K562 (cell line): ENCODE measurements at regions not wholly inside any gene's neighbourhood (a gene's known extent, or its start where the extent isn't known, plus 50 kb on each side); places are given as distances from the start of the nearest gene placed in this dataset.

ENCODE experiments used
- ATAC-seq: fragments of 200-7000 bp; cut with Tn5 transposase; 3 replicates; pipeline ENCODE4 v1.9.1; 2020; ENCODE audit warnings: moderate library complexity
- BruUV-seq: library from RNA; stranded (reverse); fragments of 400-500 nt; replicated peaks from 2 replicates; lab custom pipeline; 2021; lab: Mats Ljungman, UMichigan
- CTCF ChIA-PET: fragments of 300-600 bp; formaldehyde crosslinking; extraction: SDS; loops from one replicate; lab custom pipeline; 2021; ENCODE audit warnings: low intra/inter-chr PET ratio; lab: Yijun Ruan, JAX
- POLR2A ChIA-PET: fragments of 300-600, 350-650 bp; sonication (Branson Sonifier 250); formaldehyde crosslinking; extraction: SDS; loops from one replicate; lab custom pipeline; 2021; ENCODE audit warnings: antibody characterized with exemption, inconsistent platforms; lab: Yijun Ruan, JAX
- DNase-seq, 4 experiments: peaks; one replicate each; pipeline versions ENCODE4 v3.0.0 to v3.0.0-alpha.2; 2011 to 2018; ENCODE audit warnings: low spot score in 3 of 4, mixed read lengths in 3 of 4; ENCODE audit errors: extremely low read depth in 1 of 4
- FAIRE-seq: peaks from 2 replicates; lab custom pipeline; 2011; peaks lifted over from hg19 to GRCh38; lab: Jason Lieb, UNC
- H2AFZ ChIP-seq: 2 replicates; pipeline ENCODE4 v1.6.0; 2011; ENCODE audit warnings: low read depth, low read length, control low read depth, inconsistent platforms
- H3K27ac ChIP-seq: fragments of 200-600 bp; 3 replicates; pipeline ENCODE4 v1.8.0; 2011; ENCODE audit warnings: low read depth, mild to moderate bottlenecking, control low read depth, inconsistent platforms, low read length, moderate library complexity, mixed read lengths; ENCODE audit errors: extremely low read depth
- H3K27me3 ChIP-seq, 2 experiments: fragments of 300-600 bp in 1 of 2; 2 replicates in 1 of 2; 3 replicates in 1 of 2; pipeline versions ENCODE4 v1.6.0 to v1.8.0; 2011; ENCODE audit warnings: inconsistent platforms in 2 of 2, low read length in 2 of 2, mild to moderate bottlenecking in 1 of 2, mixed read lengths in 1 of 2, moderate library complexity in 1 of 2; ENCODE audit not compliant: control insufficient read depth in 2 of 2, insufficient read depth in 2 of 2
- H3K36me3 ChIP-seq: fragments of 300-600 bp; 3 replicates; pipeline ENCODE4 v1.8.0; 2011; ENCODE audit warnings: mild to moderate bottlenecking, low read length, inconsistent platforms; ENCODE audit not compliant: control insufficient read depth, insufficient read depth
- H3K4me1 ChIP-seq, 2 experiments: fragments of 200-600 bp in 1 of 2; replicated peaks in 1 of 2; 2 replicates in 1 of 2; 3 replicates in 1 of 2; pipeline versions ENCODE4 v1.5.1 to v1.8.0; 2011; ENCODE audit warnings: inconsistent platforms in 2 of 2, low read length in 2 of 2, mild to moderate bottlenecking in 1 of 2, mixed read lengths in 1 of 2, moderate library complexity in 1 of 2; ENCODE audit not compliant: control insufficient read depth in 2 of 2, insufficient read depth in 2 of 2
- H3K4me2 ChIP-seq: 2 replicates; pipeline ENCODE4 v1.6.1; 2011; ENCODE audit warnings: low read length, control low read depth, inconsistent platforms, mixed read lengths; ENCODE audit not compliant: insufficient read depth
- H3K4me3 ChIP-seq: fragments of 200-600 bp; sonication (generic), shearing (Covaris generic); 2 replicates; pipeline ENCODE4 v1.5.1; 2016; ENCODE audit warnings: control low read depth, inconsistent platforms
- H3K79me2 ChIP-seq: fragments of 200-600 bp; 3 replicates; pipeline ENCODE4 v1.8.0; 2011; ENCODE audit warnings: low read length, inconsistent platforms; ENCODE audit not compliant: control insufficient read depth, insufficient read depth
- H3K9ac ChIP-seq, 2 experiments: 2 replicates each; pipeline versions ENCODE4 v1.6.0 to v1.6.1; 2011; ENCODE audit warnings: low read depth in 2 of 2, low read length in 2 of 2, control low read depth in 1 of 2, inconsistent platforms in 1 of 2, mild to moderate bottlenecking in 1 of 2, mixed read lengths in 1 of 2; ENCODE audit not compliant: insufficient read depth in 1 of 2
- H3K9me1 ChIP-seq: one replicate; pipeline ENCODE4 v1.6.0; 2011; ENCODE audit warnings: inconsistent platforms, mild to moderate bottlenecking, low read length, moderate library complexity; ENCODE audit not compliant: control insufficient read depth, insufficient read depth
- H3K9me3 ChIP-seq: replicated peaks from 2 replicates; pipeline ENCODE4 v1.5.1; 2011; ENCODE audit warnings: low read depth, low read length, inconsistent platforms; ENCODE audit not compliant: control insufficient read depth, insufficient read depth
- H4K20me1 ChIP-seq: replicated peaks from 2 replicates; pipeline ENCODE4 v1.6.1; 2011; ENCODE audit warnings: low read length, inconsistent platforms, mixed read lengths; ENCODE audit not compliant: control insufficient read depth, insufficient read depth
- CREB3 ChIP-seq: fragments of 450-650 bp; conservative IDR thresholded peaks from 2 replicates; pipeline ENCODE4 v1.6.1; 2016; ENCODE audit warnings: missing genetic modification characterization, low read depth, mild to moderate bottlenecking, missing compliant biosample characterization, moderate library complexity
- ESRRB ChIP-seq: fragments of 250-450 bp; sonication (Bioruptor Pico); IDR thresholded peaks from 2 replicates; pipeline ENCODE4 v1.5.0; 2020; ENCODE audit warnings: mild to moderate bottlenecking, moderate library complexity, borderline replicate concordance
- FOXJ2 ChIP-seq: fragments of 200-800 bp; sonication (Bioruptor generic); IDR thresholded peaks from 2 replicates; pipeline ENCODE4 v1.6.1; 2016; ENCODE audit warnings: missing genetic modification characterization, missing compliant biosample characterization
- GATAD2A ChIP-seq: fragments of 450-650 bp; IDR thresholded peaks from 2 replicates; pipeline ENCODE4 v1.6.1; 2017
- HNRNPLL ChIP-seq: fragments of 200-400 bp; formaldehyde crosslinking; IDR thresholded peaks from 2 replicates; pipeline ENCODE4 v1.6.1; 2017; ENCODE audit warnings: low read length, low read depth, mild to moderate bottlenecking; ENCODE audit not compliant: poor library complexity, severe bottlenecking
- KLF13 ChIP-seq: fragments of 450-650 bp; IDR thresholded peaks from 2 replicates; pipeline ENCODE4 v1.6.1; 2016; ENCODE audit warnings: missing genetic modification characterization, low read depth, mild to moderate bottlenecking, missing compliant biosample characterization, moderate library complexity, borderline replicate concordance
- NFXL1 ChIP-seq: fragments of 450-650 bp; formaldehyde crosslinking; IDR thresholded peaks from 2 replicates; pipeline ENCODE4 v1.4.0; 2021; ENCODE audit warnings: mild to moderate bottlenecking
- RAD51 ChIP-seq: fragments of 450-650 bp; IDR thresholded peaks from 2 replicates; pipeline ENCODE4 v1.7.1; 2016; ENCODE audit warnings: low read depth, mild to moderate bottlenecking, borderline replicate concordance
- SAFB2 ChIP-seq: fragments of 200-400 bp; formaldehyde crosslinking; IDR thresholded peaks from 2 replicates; pipeline ENCODE4 v1.6.1; 2018; ENCODE audit warnings: borderline replicate concordance, low read length, low read depth, moderate library complexity; ENCODE audit not compliant: severe bottlenecking
- TBL1XR1 ChIP-seq, 2 experiments: IDR thresholded peaks; 2 replicates each; pipeline ENCODE4 v1.6.1; 2012; ENCODE audit warnings: improper control_type of control experiment in 2 of 2, low read length in 2 of 2, mild to moderate bottlenecking in 1 of 2
- TRIM24 ChIP-seq, 2 experiments: fragments of 450-650 bp; IDR thresholded peaks; 2 replicates each; pipeline ENCODE4 v1.6.1; 2016
- ZBTB33 ChIP-seq: sonication (generic); formaldehyde crosslinking; IDR thresholded peaks from 2 replicates; pipeline ENCODE4 v1.8.1; 2023; ENCODE audit warnings: mild to moderate bottlenecking, missing genetic modification reagents
- ZNF280B ChIP-seq: fragments of 250-450 bp; sonication (Bioruptor Pico); IDR thresholded peaks from 2 replicates; pipeline ENCODE4 v1.5.1; 2021; ENCODE audit warnings: mild to moderate bottlenecking
- ZNF830 ChIP-seq: fragments of 250-450 bp; sonication (Bioruptor Pico); IDR thresholded peaks from 2 replicates; pipeline ENCODE4 v1.5.0; 2021; ENCODE audit warnings: mild to moderate bottlenecking
- ZSCAN29 ChIP-seq: fragments of 450-650 bp; IDR thresholded peaks from 2 replicates; pipeline ENCODE4 v1.6.1; 2017
- WGBS: fragments of 100-300 bp; shearing (Covaris generic); methylation state at CpG from one replicate; pipeline ENCODE4 v1.1.6; 2016; ENCODE audit warnings: low coverage, mixed read lengths; ENCODE audit not compliant: insufficient coverage; ENCODE audit errors: missing lambda C conversion rate; 5-methylcytosine and 5-hydroxymethylcytosine counted together
- in situ Hi-C: fragments of 300-500 bp; cut with MboI; formaldehyde crosslinking; loops from 4 replicates; pipeline ENCODE4 v1.15.0; 2018; ENCODE audit warnings: inconsistent platforms, mixed read lengths
- intact Hi-C: fragments of 100-400 bp; cut with micrococcal nuclease; formaldehyde crosslinking; loops from 2 replicates; pipeline ENCODE4 v1.14.2; 2022

GRCh38 chr6:90898763-90899162 is 311.9 kb upstream of the MAP3K7 start (continued):
- no peak for TF ChIP-seq SAFB2
- TF ChIP-seq CREB3 = no peak
- no peak for TF ChIP-seq HNRNPLL
- no peak for TF ChIP-seq TBL1XR1 (IDR thresholded peaks at IDR 0.05; ENCODE audit: low read length in 2 of 2)

- CTCF ChIA-PET = no interaction called here
- Histone ChIP-seq H3K36me3 (no peaks in the 10 kb centered on the region), H4K20me1 (no peaks in the 10 kb centered on the region), H3K4me1 (no peaks in the 10 kb centered on the region), H2AFZ (no peak overlapping the region), H3K79me2 (no peaks in the 10 kb centered on the region), H3K9ac (no peak overlapping the region), H3K9me3 (no peaks in the 10 kb centered on the region), H3K4me3 (no peak overlapping the region), H3K9me1 (no peaks in the 10 kb centered on the region)
- intact Hi-C loops (no loop called here), in situ Hi-C loops (no loop called here)
- 0% methylated on average over 3 of the region's 3 CpGs for WGBS
- DNase-seq (no peak), FAIRE-seq (peak; percentile 23), ATAC-seq (no peak)
- BruUV-seq = no TSS peak
- POLR2A ChIA-PET = no interaction called here
- no peak for TF ChIP-seq KLF13 (tag)
- TF ChIP-seq FOXJ2 (tag) = no peak
- TF ChIP-seq ZBTB33 (CRISPR knock-in tag) = no peak
- no peak for TF ChIP-seq RAD51
- no peak for TF ChIP-seq ZNF830
- TF ChIP-seq GATAD2A = no peak
- no peak for TF ChIP-seq ESRRB (CRISPR knock-in tag)
- TF ChIP-seq NFXL1 (CRISPR knock-in tag) = no peak
- TF ChIP-seq TRIM24 (IDR thresholded peaks at IDR 0.05) = no peak
- TF ChIP-seq ZSCAN29 = no peak
- TF ChIP-seq ZNF280B (CRISPR knock-in tag) = no peak
- TF ChIP-seq, all 486 proteins: peak for 0
- H3K27me3 ChIP-seq = no peaks in the 10 kb centered on the region
- H3K27ac ChIP-seq = no peak overlapping the region
- no peak overlapping the region for H3K4me2 ChIP-seq
Measured at GRCh38 chr6:90896075-90896547, 309.2 kb upstream of the MAP3K7 start.
